G401.6 (cell line): ENCODE measurements at regions not wholly inside any gene's neighbourhood (a gene's known extent, or its start where the extent isn't known, plus 50 kb on each side); places are given as distances from the start of the nearest gene placed in this dataset.

Experiments used
- FAIRE-seq: peaks from 2 replicates; lab custom pipeline; 2012; peaks lifted over from hg19 to GRCh38; lab: Jason Lieb, UNC

DNA sequence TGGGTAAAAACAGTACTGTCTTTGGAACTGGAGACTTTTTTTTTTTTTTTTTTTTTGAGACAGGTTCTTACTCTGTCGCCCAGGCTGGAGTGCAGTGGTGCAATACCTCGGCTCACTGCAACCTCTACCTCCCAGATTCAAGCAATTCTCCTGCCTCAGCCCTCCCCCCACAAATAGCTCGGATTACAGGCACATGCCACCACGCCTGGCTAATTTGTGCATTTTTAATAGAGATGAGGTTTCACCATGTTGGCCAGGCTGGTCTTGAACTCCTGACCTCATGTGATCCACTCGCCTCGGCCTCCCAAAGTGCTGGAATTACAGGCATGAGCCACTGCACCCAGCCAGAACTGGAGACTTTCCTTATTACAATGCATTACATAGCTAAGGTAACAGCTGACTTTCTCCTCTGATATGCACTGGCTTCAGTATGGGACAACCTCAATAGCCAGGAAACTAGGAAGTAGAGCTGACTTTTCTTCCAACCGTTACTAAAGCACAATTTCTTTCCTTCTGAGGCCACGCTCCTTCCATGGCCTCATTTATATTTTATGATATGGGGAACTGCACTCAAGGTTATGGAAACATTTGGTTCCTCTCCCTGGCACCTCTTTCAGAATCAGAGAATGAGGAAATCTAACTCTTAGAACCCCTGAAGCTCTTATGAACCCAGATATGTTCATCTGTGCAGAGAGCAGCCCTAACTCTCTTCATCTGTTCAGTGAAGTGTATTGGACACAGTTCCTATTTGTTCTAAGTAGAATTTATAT lies 53.5 kb upstream of the FAM9B start:
- FAIRE-seq, result no peak

- FAIRE-seq, result no peak
Observed at GRCh38 chrX:9088896-9089295, 55.0 kb upstream of the FAM9B start.

GRCh38 chrX:9090766-9091165 lies 56.8 kb upstream of the FAM9B start:
- FAIRE-seq, result no peak

- no peak for FAIRE-seq
Observed at GRCh38 chrX:9091258-9091657, 57.3 kb upstream of the FAM9B start.

GRCh38 chrX:9102956-9103355 lies 69.0 kb upstream of the FAM9B start:
- no peak for FAIRE-seq

GRCh38 chrX:9108054-9108453 lies 74.1 kb upstream of the FAM9B start:
- FAIRE-seq, result no peak

- FAIRE-seq, result no peak
Observed at GRCh38 chrX:9110808-9111207, 76.9 kb upstream of the FAM9B start.

GRCh38 chrX:9114245-9114644 lies 80.3 kb upstream of the FAM9B start:
- FAIRE-seq, result no peak

DNA sequence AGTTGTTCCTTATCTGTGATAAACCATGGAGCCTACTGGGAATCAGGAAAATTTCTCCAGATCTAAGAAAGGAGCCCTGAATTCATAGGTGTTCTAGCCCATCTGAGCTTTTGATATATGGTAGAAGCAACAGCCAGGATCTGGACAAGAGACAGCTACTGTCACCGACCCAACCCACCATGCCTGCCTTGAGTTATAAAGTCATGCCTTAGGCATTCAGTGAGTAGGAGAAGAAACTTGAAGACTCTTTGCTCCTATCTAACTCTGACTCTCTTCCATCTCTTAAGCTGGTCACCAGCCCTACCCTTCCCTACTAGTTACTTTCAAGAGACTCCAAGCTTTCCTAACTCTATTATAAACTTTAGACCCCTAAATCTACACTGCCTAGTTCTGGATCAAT lies 83.9 kb upstream of the FAM9B start:
- FAIRE-seq, result no peak

- no peak for FAIRE-seq
Observed at GRCh38 chrX:9122519-9123245, 88.8 kb upstream of the FAM9B start.

GRCh38 chrX:9127986-9128385 lies 94.1 kb upstream of the FAM9B start:
- FAIRE-seq, result no peak

DNA sequence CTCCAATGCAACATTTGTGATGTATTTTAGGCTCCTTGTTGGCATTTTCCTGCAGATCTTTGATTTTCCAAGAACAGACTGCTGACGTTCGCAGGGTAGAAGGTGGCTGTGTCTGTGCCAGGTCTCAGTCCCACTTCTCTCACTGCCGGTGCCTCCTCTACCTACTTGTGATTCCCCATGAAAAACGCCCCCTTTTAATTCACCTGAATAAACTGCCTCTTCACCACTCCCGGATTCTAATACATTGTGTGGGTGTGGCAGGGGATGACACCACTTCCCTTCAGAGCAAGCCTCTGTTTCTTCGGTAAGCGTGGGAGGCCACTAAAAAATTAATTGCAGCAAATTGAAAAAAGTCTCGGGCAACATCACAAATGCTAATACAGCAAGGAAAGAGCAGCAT lies 96.1 kb upstream of the FAM9B start:
- FAIRE-seq, result no peak

- FAIRE-seq, result no peak
Observed at GRCh38 chrX:9131066-9131465, 97.1 kb upstream of the FAM9B start.

DNA sequence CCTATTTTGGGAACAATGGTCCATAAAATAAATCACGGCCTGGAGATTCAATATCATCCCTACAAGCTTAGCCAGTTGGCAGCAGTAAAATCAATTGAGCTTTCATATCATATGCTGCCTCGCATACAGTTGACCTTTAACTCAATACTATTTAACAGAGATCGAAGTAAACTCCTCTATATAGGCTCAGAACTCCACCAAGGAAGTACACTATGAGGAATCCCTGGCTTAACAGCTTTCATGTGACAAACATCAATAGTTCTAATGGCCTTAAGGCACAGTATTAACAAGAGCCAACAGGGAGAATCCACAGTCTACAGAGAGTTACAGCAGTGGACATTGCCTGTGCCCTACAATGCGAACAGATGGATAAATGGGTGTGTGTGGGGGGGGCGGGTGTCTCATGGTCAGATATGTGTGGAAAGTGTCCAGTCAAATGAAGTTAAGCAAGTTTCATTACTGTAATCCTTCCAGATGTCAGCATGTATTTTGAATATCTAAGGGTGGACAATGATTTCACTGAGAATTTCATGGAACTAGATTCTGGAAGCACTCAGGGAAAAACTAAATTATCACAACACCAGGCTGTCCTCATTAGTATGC lies 98.2 kb upstream of the FAM9B start:
- no peak for FAIRE-seq

DNA sequence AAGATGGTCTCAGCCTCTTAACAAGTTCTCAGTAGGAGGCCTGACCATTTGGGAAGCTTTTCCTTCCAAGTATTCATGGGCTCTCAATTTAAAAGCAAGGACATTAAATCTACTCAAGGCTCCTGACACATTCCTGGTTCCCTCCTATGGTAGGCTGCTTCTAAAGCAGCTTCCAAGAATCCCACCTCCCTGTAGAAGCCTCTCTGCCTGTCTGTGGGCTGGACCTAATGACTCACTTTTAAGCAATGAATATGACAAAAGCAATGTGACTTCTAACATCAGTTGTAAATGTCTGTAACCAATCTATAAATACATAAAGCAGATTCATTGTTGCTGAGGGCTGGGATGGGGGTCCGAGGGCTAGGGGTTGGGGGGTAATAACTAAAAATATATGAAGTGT lies 99.5 kb upstream of the FAM9B start:
- no peak for FAIRE-seq

- FAIRE-seq, result no peak
Observed at GRCh38 chrX:9134366-9134765, 100.4 kb upstream of the FAM9B start.

DNA sequence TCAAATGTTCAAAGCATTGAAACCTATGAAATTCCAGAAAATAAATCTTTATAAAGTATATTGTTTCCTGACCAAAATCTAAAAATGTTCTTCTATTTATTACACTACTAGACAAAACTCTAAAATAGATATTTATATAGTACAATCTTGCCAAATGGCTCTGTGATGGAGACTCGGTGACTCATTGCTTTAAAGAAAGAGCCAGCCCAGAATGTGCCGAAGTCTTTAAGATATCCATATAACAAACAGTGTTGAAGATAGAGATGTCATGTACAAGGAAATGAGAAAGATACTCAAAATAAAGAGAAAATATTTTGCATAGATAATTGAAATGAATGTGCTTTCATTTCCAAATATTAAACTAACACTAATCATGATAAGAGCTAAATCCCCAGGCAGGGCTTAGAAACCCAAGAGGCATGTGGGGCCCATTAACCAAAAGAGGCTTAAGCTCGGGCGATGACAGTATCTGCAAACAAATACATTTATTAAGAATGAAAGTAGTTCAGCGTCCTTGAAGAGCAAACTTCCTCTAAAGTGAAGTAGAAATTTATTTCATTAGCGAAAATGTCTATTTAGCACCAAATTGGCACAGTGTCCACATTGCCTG lies 102.1 kb upstream of the FAM9B start:
- no peak for FAIRE-seq

DNA sequence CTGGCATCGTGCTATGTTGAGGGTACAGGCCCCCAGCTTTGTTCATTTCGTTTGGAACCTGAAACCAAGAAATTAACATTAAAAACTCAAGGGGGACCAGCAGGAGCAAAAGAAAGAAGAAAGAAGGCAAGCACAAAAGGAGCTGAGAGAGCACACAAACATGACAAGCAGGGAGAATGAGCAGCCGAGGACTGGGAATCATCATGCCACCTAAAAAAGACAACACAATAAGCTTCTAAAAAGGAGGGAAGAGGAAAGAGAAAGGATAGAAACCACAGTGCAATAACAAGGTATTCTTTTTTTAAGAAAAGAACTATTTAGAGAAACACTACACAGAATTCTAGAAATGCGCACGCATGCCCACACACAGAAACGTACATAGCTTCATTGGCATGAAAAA lies 103.2 kb upstream of the FAM9B start:
- FAIRE-seq, result no peak

GRCh38 chrX:9141496-9141895 lies 107.6 kb upstream of the FAM9B start:
- FAIRE-seq, result no peak

DNA sequence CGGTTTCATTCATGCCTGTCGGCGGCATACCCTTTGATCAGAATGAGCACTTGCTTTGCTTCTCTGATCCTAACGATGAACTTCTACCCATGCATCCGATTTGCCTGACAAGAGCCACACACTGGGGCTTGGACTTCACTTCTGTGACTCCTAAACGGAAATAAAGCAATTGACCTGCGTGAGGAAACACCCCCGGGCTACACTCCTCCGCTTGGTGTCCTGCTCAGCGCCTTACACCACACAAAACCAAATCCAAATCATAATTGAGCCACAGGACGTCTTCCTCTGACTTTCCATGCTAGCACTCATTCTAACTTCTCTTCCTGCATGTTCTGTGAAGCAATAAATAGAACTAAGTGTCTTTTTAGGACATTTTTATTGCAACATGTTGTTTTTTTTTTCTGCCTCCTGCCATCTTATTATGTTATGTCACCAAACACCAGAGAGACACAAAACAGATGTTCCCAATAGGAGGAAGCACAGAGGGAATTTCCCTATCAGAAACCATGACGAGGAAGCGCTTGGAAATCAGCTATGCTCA lies 110.8 kb upstream of the FAM9B start:
- FAIRE-seq, result no peak

GRCh38 chrX:9146657-9147056 lies 112.7 kb upstream of the FAM9B start:
- FAIRE-seq, result no peak

DNA sequence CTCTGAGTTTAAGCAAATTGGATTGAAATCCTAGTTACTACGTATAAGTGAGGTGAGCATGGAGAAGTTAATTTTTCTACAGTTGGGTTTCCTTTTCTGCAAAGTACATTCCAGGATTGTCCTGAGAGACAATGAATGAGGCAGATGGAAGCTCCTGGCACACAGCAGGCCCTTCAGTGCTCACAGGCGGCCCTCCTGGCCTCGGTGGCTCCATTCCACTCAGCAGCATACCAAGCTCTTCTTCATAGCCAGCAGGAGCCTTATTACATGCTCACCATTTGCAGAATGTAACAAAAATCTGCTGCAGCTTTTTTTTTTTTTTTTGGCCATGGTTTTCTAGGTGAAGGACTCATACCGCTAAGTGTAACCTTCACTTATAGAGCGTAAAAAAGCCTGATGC lies 113.2 kb upstream of the FAM9B start:
- no peak for FAIRE-seq

- FAIRE-seq, result no peak
Observed at GRCh38 chrX:9147726-9148125, 113.8 kb upstream of the FAM9B start.
